Activated T-helper 1 cell treated with anti-CD3 and anti-CD28 coated beads, Interleukin-2, amount 50 U/mL, for 16 hours (primary cell): ENCODE measurements at regions not wholly inside any gene's neighbourhood (a gene's known extent, or its start where the extent isn't known, plus 50 kb on each side); places are given as distances from the start of the nearest gene placed in this dataset.
"Not testable (repeated sequence)": the region's sequence is repeated elsewhere in the genome, so short reads cannot be mapped to it uniquely, and the experiment has no call there.

ENCODE experiments used
- DNase-seq, 2 donors: peaks; one replicate each; pipeline ENCODE4 v3.0.0-alpha.2; 2020; ENCODE audit warnings: low read depth in 1 of 2, low spot score in 1 of 2

DNA sequence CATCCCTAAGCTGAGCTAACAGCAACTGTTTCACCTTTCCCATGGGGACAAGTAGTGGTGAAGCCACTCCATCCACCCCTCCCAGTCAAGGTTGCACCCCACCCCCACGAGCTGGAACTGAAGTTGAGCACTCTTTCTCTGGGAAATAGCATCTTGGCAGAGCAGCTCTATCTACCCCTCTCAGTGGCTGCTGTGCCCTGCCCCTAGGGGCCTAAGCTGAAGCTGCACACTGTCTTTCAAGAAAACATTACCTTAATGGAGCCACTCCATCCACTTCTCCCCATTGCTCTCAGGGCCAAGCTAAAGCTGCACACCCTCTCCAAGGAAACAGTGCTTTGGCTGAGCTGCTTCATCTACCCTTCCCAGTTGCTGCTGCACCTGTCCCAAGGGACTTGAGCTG, 170.6 kb upstream of the CCDC196 start:
- no peak for DNase-seq

DNA sequence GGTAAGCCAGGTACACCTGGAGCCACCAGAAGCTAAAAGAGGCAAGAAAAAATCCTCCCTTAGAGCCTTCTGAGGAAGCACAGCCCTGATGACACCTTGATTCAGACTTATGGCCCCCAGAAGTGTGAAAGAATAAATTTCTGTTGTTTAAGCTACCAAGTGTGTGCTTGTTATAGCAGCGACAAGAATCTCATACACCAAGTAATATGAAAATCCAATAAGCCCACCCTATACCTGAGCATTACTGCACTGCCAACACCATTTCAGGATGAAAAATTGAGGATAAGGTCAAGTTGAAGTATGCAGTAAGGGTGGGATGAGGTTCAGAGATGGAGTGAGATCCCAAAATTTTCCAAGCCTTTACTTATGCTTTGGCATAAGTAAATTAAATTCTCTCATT, 163.6 kb upstream of the CCDC196 start:
- DNase-seq: no peak

DNA sequence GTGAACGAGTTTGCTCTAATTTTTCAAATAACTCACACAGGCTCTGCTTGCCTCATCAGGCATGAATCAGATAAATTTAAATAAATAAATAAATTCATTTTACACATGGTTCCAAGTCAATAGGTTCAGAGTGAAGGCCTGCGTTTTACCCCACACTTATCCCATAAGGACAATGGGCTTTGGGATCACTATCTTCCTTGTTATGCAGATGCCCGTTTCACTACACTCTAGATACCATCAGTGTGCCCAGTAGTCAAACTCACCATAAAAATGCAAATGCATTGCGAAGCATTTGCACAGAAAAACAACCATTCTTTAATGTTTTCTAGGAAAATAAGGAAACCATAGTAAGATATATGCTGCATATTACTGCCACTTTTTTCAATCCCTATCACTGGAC, 155.9 kb upstream of the CCDC196 start:
- DNase-seq: no peak

DNA sequence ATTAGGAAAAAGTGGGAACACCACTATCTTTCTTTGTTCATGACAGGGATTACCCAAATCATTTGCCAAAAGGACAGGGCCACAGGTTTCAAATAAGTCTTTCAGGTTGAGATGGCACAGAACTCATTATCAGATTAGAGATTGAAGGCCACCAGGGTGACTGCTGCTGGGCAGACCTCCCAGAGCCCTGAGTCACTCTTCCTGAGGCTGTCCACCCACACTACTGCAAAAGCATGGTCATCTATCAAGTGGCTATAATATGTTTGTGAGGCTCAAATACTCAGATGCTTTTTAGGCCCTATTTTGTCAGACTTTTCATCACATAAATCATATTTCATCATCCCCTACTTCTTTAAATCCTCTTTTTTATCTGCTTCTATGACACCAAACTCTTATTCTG, 155.3 kb upstream of the CCDC196 start:
- no peak for DNase-seq

DNA sequence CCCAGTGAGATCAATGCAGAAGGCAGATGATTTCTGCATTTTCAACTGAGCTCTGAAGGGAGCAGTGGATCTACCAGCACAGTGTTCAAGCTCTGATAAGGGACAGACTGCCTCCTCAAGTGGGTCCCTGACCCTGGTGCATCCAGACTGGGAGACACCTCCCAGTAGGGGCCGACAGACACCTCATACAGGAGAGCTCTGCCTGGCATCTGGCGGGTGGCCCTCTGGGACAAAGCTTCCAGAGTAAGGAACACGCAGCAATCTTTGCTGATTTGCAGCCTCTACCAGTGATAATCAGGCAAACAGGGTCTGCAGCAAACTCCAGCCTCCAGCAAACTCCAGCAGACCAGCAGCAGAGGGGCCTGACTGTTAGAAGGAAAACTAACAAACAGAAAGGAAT, 152.9 kb upstream of the CCDC196 start:
- not testable (repeated sequence) for DNase-seq

DNA sequence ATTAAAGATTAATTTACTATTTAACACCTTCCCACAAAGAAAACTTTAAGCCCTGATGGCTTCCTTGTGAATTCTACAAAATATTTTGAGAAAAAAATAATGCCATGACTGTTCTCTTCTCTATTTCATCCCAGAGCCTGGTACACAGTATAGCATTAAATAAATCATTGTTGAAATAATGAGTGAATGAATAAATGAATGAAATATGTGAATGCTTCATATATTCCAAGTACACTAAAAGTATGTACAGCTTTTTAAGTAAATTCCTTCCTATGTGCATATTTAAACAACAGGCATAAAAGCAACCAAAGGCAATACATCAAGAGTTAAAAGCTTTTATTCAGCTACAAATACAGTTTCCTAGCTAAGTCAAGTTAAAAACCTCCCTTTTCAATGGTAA, 144.9 kb upstream of the CCDC196 start:
- no peak for DNase-seq

DNA sequence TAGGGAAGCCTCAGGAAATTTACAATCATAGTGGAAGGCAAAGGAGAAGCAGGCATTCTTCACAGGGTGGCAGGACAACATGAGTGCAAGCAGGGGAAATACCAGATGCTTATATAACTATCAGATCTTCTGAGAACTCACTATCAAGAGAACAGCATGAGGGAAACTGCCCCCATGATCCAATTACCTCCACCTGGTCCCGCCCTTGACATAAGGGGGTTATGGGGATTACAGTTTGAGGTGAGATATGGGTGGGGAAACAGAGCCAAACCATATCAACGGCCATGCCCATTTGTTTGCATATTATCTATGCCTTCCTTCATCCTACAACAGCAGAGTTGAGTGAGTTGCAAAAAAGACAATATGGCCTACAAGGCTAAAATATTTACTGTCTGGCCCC, 140.2 kb upstream of the CCDC196 start:
- no peak for DNase-seq

DNA sequence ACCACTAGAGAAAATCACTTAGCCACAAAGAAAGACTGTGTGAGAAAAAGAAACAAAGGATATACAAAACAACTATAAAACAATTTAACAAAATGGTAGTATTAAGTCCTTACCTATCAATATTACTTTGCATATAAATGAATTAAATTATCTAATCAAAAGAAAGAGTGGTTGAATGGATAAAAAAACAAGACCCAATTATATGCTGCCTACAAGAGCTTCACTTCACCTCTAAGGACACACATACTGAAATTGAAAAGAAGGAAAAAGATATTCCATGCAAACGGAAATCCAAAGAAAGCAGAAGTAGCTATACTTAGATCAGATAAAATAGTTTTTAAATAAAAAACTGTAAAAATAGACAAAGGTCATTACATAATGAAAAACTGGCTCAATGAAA, 134.9 kb upstream of the CCDC196 start:
- no peak for DNase-seq

DNA sequence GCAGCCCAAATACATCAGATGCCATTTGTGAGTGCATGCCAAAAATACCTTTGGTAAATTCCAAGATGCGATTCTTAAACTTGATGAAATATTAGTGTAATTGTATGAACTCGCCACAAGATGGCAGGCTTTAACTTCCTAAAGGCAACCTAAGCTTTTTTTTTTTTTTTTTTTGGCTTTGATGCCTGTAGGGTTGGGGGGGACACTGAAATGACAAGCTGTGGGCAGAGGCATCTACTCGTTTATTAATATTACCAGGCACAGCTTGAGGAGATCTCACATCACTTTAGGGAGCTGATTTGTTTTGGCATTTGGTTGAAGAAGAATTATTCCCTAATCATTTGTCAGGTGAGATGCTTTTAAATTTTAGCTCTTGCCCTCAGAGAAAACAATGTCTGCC, 126.7 kb upstream of the CCDC196 start:
- DNase-seq: no peak

DNA sequence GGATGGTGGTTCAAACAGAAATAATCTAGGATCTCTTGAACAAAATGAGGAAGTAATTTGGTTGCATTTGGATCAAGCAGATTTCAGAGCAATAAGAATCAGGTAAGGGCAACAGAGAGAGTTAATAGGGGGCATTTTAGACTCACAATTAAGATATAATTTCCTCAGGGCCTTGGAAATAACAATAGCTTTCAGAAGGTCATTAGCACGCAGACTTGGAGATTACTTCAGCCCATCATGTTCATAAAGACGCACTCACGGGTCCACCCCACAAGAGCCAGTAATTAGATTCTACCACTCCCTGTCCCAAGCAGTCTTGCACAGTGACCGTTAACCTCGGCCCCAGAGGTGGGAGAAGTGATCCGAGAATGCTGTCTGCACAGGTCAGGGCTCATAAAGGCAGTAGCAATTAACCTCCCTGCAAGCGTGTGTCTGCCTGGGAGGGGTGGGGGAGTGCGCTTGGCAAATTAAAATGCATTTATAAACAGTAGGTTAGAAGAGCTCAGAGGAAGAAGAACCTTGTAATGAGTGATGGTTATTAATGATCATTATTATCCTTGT, 125.7 kb upstream of the CCDC196 start:
- DNase-seq: no peak

DNA sequence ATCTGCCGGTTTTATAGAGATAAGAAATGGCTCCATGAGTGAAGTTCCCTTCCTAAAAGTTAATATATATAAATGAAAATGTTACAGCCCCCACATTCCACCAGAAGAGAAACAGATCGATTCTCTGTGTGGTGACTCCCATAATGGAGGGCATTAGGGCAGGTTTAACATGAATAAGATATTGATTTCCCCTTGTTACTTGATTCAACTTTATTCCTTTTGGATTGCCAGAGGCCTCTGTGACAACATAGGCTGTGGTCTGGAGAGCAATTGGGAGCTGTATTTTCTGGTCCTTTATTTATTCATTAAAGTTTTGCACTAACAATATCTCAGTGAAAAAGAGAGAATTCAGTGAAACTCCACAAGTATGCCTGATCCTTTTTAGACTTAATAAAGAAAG, 125.2 kb upstream of the CCDC196 start:
- DNase-seq: no peak

DNA sequence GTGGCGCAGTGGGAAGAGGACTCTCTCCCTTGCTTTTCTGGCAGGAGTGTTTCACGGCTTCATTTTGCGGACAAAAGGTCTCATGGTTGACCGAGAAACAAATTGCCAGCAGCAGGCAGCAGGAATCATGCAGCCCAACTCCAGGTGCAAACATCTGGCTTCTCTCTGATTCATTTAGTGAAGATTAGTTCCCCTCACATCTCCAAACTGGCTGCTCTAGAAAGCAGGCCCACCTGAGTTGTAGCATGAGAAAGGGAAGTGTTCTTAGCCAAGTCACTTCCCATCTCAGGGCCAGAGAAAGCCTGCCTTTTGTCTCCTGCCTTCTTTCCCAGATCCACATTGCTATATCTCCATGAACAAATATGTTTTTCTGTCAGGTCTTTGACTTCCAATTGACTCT, 120.8 kb upstream of the CCDC196 start:
- no peak for DNase-seq

DNA sequence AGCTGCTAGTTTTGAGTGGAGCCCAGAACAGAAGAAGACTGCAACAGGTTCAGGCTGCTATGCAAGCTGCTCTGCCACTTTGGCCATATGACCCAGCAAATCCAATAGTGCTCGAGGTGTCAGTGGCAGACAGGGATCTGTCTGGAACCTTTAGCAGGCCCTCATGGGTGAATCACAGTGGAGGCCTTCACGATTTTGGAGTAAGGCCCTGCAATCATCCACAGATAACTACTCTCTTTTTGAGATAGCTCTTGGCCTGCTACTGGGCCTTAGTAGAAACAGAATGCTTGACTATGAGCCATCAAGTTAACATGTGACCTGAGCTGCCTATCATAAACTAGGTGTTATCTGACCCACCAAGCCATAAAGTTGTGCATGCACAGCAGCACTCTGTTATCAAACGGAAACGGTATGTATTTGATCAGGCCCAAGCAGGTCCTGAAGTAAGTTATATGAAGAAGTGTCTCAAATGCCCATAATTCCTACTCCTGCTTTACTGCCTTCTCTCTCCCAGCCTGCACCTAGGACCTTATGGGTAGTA, 116.9 kb upstream of the CCDC196 start:
- no peak for DNase-seq

DNA sequence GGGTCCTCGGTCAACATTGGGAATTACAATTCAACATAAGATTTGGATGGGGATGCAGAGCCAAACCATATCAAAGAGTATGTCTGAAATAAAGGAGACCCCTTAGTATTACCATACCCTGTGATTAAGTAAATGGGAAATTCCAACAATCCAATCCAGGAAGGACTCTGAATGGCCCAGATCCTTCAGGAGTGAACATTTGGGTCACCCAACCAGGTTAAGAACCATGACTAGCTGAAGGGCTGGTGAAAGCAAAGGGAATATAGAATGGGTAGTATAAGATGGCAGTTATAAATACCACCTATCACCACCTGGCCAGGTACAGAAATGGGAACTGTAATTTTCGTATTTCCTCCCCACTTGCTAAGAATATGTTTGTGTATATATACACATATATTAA, 114.4 kb upstream of the CCDC196 start:
- no peak for DNase-seq

DNA sequence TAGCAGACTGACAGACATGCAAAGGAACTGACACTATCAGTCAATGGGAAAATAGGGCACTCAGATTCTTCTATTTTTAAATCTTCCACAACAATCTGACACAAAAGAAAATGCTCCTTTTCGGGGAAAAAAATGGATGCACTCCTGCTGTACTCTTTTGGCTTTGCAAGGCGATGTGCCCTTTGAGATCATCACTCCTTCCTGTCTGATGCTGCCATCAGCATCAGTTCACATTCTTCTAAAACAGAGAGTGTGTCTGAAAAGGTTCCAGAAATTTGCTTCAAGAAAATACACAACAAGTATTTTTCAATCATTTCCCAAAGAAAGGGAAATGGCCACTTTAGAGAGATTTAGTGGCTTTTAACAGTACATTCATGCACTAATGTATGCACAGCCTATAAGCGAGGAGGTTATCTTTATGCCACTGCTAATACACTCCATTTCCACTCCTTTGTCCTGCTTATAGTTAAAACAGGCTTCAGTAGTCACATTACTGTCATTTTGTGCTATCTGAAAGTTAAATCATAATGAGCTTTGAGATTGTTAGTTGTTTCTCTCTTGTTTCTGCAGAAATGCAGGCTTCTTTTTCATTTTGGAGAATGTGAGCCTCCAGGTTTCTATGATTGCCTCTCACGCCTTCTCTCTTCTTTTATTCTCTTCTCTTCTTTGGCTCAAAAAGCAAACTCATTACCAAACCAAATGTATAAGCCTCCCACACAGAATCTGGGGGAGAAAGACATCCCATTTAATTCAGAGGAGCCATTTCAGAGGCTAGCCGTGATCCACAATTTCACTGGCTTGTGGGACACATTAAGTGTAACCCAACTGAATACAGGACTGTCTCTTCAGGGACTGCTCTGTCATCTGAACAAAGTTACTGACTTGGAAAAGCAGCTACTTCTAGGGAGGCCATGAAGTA, 110.9 kb upstream of the CCDC196 start:
- no peak for DNase-seq

DNA sequence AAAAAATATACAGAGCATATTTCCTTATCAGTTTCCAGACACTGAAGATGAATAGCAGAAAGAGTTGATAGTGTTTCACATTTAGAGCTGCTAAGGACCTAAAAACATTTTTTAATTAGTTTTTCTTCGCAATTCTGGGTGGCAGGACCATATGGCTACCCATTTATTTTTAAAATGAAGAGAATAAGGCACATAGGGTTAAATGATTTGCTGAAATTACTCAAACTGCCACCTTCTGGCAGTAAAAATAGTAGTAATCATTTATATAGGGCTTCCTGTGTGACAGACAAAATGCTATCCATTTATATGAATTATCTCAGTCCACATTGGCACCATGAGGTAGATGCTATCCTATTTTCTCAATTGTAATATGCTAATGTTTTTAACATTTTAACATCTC, 108.6 kb upstream of the CCDC196 start:
- DNase-seq: no peak

DNA sequence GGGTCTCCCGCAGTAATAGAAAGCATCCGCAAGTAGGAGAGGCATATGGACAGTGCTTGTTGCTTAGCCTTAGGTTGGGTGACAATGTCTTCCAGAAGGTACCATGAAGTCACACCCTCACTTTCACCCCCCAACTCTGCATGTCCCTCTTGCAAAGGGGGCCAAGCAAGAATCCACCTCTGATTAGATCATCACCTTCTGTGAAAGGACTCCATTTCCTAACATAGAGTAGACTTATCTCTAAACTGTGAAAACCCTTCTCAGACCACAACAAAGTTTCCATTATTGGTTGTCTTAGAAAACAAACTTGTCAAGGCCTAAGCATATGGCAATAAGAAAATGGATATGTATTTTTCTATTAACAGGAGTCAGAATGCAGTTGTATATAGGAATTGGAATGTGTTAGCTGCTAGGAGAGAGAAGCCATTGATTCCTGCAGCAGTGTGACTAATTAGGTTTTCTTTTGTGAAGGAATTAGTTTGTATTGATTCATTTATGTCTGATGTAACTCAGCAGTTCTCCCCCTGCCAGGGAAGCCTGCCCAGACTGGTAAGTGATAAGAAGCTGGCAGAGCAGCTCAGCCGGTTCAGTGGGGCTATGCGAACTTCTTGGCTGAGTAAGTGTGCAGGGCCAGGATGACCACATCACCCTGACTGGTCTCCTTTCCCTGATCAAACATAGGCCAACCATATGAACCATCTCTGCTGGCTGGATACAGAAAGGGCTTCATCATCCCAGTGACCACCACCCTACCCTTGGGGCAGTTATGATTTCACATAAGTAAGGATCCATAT, 107.3 kb upstream of the CCDC196 start:
- no peak for DNase-seq

DNA sequence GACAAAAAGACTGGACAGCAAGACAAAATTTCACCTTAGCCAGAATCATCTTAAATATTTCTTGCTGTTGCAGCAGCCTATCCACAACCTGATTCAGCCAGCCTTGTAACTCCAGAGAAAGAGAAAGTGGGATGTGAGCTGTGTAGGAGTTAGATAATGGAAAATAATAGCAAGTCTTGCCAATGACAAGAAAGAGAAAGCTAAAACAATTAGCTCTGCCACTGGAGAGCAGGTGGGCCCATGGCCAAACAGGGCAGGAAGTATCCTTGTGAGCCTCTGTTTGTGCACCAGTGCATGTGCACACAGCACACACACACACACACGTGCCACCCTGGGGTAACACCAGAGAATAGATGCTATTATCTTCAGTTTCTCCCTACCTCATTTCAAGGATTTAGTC, 106.0 kb upstream of the CCDC196 start:
- DNase-seq: no peak

DNA sequence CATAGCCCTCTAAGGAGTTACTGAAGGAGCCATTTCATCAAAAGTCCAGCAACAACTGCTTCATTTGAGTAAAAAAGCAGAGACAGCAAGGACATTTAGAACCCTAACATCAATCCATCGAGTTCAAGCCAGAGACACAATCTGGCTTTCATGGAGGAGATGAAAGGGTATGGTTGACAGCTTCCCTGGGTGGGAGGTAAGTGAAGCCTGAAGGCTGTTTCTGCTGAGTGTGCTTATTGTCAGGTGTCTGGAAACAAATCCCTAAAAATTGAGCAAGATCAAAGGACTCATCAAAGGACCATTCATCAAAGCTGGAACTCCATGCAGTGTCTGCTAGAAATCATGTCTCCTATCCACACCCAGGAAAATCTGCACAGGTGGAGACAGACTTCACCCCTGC, 104.4 kb upstream of the CCDC196 start:
- no peak for DNase-seq

DNA sequence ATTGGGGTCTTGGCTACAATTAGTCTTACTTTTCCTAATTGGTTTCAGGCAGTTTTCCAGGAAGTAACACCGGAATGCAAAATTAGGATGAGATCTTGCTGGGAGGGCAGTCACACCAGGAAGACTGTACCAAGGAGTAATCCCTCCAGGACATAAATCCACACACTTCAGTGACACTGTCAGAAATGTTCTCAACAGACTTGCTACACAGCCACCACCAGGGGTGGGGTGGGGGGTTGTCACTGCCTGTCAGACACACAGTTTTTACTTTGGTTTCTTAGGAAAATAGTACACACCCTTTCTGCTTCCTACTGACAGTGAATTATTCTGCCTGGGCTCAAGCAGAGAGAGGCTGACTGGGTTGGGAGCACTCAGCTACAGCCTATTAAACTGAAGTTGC, 102.9 kb upstream of the CCDC196 start:
- DNase-seq: no peak

DNA sequence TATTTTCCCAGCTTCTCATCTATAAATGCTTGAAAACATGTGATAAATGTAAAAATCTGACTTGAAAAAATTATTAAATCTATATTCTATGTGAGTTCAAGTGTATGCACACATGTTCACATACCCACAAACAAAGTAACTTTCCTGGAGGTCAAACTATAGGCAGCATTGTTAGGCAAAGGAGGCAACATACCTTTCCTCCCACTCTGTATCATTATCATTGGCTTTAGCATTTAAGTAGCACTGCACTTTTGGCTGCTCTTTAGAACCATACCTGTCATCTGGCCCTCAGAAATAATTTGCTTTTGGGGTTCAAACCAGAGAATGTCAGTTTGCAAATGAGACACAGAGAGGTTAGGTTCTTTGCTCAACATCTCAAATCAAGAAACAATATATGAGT, 102.4 kb upstream of the CCDC196 start:
- DNase-seq: no peak

DNA sequence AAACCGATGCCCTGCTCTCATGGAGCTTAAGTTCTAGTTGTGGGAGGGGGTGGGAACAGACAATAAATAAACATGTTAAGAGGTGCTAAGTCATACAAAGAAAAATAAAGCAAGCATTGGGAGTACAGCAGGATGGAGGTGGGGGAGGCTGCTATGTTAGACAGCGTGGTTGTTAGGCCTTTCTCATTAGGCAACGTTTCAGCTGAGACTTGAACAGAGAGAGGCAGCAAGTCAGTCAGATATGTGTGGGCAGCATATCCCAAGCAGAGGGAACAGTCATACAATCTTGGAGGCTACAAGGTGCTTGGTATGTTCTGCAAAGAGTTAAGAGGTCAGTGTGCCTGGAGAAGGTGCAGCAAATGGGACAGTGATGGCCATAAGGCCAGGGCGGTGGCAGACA, 97.7 kb upstream of the CCDC196 start:
- no peak for DNase-seq
